IPS-18a (cell line): ENCODE measurements at regions not wholly inside any gene's neighbourhood (a gene's known extent, or its start where the extent isn't known, plus 50 kb on each side); places are given as distances from the start of the nearest gene placed in this dataset.
"Not testable (repeated sequence)": the region's sequence is repeated elsewhere in the genome, so short reads cannot be mapped to it uniquely, and the experiment has no call there.

Experiments used
- H3K27ac ChIP-seq: one replicate; pipeline ENCODE4 v1.5.1; 2013; ENCODE audit warnings: low read length
- H3K27me3 ChIP-seq: one replicate; pipeline ENCODE4 v1.6.1; 2013; ENCODE audit warnings: mild to moderate bottlenecking, low read length; ENCODE audit not compliant: control insufficient read depth, insufficient read depth
- H3K36me3 ChIP-seq: one replicate; pipeline ENCODE4 v1.6.1; 2013; ENCODE audit warnings: low read depth, low read length; ENCODE audit not compliant: control insufficient read depth
- H3K4me1 ChIP-seq: one replicate; pipeline ENCODE4 v1.6.1; 2013; ENCODE audit warnings: low read depth, low read length; ENCODE audit not compliant: control insufficient read depth
- H3K4me3 ChIP-seq: one replicate; pipeline ENCODE4 v1.5.1; 2013; ENCODE audit warnings: low read length
- H3K9ac ChIP-seq: one replicate; pipeline ENCODE4 v1.6.1; 2013; ENCODE audit warnings: mild to moderate bottlenecking, low read length, moderate library complexity
- H3K9me3 ChIP-seq: one replicate; pipeline ENCODE4 v1.6.1; 2013; ENCODE audit warnings: low read depth, low read length; ENCODE audit not compliant: control insufficient read depth

DNA sequence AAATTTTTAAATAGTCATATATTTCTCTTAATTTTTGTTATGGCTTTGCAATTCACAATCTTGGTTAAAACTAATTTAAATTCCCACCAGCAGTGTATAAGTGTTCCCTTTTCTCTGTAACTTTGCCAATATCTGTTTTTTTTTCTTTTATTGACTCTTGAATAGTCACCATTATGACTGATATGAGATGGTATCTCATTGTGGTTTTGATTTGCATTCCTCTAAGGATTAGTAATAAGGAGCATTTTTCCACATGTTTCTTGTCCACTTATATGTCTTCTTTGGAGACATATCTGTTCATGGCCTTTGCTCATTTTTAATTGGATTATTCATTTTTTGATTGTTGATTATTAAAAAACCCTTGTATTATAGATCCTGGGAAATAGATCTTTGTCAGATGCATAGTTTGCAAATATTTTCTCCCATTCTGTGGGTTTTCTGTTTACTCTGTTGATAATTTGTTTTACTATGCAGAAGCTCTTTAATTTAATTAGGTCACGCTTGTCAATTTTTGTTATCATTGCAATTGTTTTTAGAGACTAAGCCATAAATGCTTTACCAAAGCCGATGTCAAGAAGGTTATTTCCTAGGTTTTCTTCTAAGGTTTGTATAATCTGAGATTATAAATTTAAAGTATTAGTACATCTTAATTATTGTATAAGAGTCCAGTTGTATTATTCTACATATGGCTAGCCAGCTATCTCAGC, 610.9 kb downstream of the CHSY3 start:
- Histone ChIP-seq H3K27me3 (no peaks in the 10 kb centered on the region), H3K36me3 (no peaks in the 10 kb centered on the region), H3K4me1 (peaks cover 2% of the 10 kb centered on the region), H3K27ac (no peak overlapping the region), H3K9me3 (no peaks in the 10 kb centered on the region), H3K9ac (no peak overlapping the region), H3K4me3 (no peak overlapping the region)

DNA sequence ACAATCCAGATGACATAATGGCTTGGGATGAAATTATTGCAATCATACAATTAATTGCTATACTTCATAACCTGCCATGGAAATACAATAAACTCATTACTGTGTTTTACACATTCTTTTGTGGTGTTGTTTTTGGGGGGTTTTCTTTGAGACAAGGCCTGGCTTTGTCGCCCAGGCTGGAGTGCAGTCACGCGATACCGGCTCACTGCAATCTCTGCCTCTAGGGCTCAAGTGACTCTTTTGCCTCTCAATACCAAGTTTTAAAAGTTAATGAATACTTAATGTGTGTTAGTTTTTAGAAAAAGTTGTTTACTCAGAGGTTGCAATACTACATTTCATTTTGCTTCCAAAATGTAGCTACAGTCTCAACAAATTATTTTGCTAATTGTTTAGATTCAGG, 598.4 kb downstream of the CHSY3 start:
- Histone ChIP-seq H3K9ac (no peak overlapping the region), H3K27me3 (no peaks in the 10 kb centered on the region), H3K9me3 (no peaks in the 10 kb centered on the region), H3K36me3 (no peaks in the 10 kb centered on the region), H3K27ac (no peak overlapping the region), H3K4me1 (peaks cover 7% of the 10 kb centered on the region), H3K4me3 (no peak overlapping the region)

DNA sequence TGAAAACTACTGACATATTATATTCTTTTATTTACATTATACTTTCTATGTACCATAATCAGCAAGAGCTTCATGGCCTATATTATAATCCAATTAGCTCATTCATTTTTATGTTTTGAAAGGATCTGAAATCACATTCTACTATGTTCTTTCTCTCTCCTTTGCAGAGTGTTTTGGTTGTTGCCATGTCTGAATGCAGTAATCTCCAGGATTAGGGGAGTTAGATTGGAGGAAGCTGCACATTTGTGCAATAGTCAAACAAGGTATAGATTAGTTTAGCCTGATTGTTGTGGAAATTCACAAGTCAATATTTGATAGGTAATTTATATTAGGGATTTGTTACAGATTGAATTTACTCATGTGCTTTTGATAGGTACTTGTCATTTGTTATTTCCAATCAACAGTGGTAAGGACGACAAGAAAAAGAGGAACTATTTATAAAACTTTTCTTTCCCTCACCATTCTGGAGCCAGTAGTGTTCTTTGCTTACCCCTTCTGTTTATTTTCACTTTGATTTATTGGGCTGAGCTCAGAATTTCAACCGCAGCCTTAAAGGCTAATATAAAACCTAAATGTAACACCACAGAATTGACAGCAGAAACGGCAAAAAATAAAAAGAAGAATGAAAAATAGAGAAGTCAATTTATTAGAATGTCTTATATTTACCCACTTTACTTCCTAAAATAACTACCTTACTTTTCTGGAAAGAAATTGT, 597.0 kb downstream of the CHSY3 start:
- no peak overlapping the region for H3K4me3 ChIP-seq
- H3K27ac ChIP-seq = no peak overlapping the region
- H3K9me3 ChIP-seq = no peaks in the 10 kb centered on the region
- no peaks in the 10 kb centered on the region for H3K36me3 ChIP-seq
- H3K4me1 ChIP-seq = peaks cover 7% of the 10 kb centered on the region
- no peaks in the 10 kb centered on the region for H3K27me3 ChIP-seq
- no peak overlapping the region for H3K9ac ChIP-seq

DNA sequence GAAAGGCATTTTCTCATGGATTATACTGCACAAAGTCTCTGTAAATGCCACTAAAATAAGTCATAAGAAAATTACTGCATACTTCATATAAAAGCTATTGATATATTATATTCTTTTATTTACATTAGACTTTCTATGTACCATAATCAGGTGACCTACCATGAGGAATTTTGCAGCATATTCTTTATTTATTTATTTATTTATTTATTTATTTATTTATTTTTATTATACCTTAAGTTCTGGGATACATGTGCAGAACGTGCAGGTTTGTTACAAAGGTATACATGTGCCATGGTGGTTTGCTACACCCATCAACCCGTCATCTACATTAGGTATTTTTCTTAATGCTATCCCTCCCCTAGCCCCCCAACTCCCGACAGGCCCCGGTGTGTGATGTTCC, 596.2 kb downstream of the CHSY3 start:
- H3K9ac ChIP-seq, H3K4me1 ChIP-seq, H3K36me3 ChIP-seq, H3K27ac ChIP-seq, H3K9me3 ChIP-seq, H3K4me3 ChIP-seq, H3K27me3 ChIP-seq: not testable (repeated sequence)

DNA sequence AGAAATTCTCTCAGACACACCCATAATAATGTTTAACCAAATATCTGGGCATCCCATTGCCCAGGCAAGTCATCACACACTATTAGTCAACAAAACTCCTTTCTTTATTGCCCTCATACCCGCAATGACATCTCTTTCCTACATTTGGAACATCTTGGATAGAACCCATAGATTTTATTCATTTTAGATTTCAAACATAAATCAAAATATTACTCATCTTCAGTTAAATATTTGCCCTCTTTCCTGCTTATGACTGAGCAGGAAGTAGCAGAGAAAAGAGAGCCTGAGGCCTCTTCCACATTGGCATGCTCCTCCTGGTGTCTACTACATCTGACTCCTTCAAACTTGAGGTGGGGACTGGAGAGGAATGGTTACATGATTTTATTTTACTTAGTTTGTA, 592.0 kb downstream of the CHSY3 start:
- Histone ChIP-seq H3K27ac (no peak overlapping the region), H3K4me1 (no peaks in the 10 kb centered on the region), H3K4me3 (no peak overlapping the region), H3K36me3 (no peaks in the 10 kb centered on the region), H3K9me3 (no peaks in the 10 kb centered on the region), H3K9ac (no peak overlapping the region), H3K27me3 (no peaks in the 10 kb centered on the region)

DNA sequence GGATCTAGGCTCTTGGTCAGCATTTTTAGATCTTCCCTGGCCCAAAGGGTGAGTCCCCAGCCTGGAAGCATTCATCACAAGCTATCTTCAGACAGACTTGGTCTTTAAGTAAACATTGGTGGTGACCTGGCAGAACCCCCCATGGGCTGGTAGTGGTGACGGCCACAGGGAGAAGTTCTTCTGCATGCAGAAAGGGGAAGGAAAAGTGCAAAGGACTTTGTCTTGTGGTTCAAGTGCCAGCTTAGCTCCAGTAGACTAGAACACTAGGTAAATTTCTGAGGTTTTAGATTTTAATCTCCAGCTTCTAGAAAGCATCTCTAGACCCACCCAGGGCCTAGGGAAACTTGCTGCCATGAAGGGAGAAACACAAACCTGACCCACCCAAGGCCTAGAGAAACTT, 584.0 kb downstream of the CHSY3 start:
- H3K9ac ChIP-seq = no peak overlapping the region
- H3K4me1 ChIP-seq = no peaks in the 10 kb centered on the region
- no peaks in the 10 kb centered on the region for H3K9me3 ChIP-seq
- H3K36me3 ChIP-seq = no peaks in the 10 kb centered on the region
- no peak overlapping the region for H3K27ac ChIP-seq
- no peaks in the 10 kb centered on the region for H3K27me3 ChIP-seq
- H3K4me3 ChIP-seq = no peak overlapping the region

DNA sequence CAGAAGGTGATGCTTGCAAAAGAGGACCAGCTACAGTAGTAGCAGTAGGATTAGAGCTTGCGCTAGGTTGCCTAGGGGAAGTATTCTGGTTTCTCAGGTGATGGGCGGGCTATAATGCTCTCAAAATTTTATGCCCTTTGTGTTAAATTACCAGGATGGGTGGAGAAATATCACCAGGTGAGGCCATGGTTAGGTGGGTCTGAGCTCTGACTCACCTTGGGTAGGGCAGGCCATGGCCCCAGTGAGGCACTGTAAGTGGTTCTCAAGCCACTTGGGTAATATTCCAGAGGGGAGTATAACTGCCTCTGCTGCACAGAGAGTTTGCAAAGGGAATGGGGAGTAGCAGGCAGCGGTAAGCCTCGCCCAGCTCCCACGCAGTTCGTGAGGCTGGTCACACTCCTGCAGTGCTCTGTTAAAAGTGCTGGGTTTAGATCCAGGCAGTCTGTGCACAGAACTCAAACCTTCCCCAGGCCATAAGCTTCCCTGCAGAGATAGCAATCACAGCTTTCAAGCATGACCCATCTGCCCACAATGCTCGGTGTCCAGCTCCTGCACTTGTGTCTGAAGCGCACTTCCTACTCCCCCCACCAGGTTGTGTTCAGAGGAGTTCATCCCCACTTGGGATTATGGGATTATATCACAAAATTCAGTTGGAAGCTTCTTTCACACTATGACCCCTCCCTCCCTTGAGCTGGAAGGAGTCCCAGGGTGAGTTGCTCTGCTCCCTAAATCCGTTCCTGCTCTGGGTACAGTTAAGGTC, 575.0 kb downstream of the CHSY3 start:
- Histone ChIP-seq H3K36me3 (no peaks in the 10 kb centered on the region), H3K27ac (no peak overlapping the region), H3K9ac (no peak overlapping the region), H3K27me3 (no peaks in the 10 kb centered on the region), H3K4me3 (no peak overlapping the region), H3K4me1 (no peaks in the 10 kb centered on the region), H3K9me3 (no peaks in the 10 kb centered on the region)

DNA sequence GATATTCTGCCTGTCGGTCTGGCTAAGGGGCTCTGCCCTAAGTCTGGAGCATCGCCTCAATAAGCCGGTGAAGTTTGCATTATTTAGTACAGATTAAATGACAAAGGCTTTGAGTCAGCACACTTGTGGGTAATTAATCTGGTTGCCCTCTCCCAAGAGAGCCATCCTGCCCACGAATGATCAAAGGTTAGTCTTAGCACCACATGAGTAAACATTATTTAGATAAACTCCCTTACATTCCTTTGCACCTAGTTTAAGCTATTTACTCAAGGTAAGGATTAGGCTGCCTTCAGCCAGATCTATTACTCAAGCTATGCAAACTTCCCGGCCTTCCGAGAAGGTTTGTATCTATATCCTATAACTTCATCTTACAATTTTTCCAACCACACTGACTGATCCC, 572.1 kb downstream of the CHSY3 start:
- no peaks in the 10 kb centered on the region for H3K27me3 ChIP-seq

DNA sequence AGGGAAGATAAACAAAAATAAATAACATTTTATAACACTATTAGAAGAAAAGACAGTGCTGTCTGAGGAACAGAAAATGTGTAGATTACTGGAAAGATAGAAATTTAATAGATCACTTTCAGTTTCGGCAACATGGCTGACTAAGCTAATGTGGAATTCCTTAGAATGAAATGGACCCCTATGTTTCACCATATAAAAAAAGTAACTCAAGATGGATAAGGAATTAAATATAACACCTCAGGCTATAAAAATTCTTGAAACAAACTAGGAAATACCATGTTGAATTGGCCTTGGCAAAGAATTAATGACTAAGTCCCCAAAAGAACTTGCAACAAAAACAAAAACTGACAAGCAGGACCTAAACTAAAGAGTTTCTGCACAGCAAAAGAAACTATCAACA, 558.3 kb downstream of the CHSY3 start:
- no peaks in the 10 kb centered on the region for H3K36me3 ChIP-seq
- H3K9me3 ChIP-seq = no peaks in the 10 kb centered on the region
- no peak overlapping the region for H3K9ac ChIP-seq
- H3K4me3 ChIP-seq = no peak overlapping the region
- no peaks in the 10 kb centered on the region for H3K4me1 ChIP-seq
- no peak overlapping the region for H3K27ac ChIP-seq
- H3K27me3 ChIP-seq = no peaks in the 10 kb centered on the region

More for the DNA sequence above, 572.1 kb downstream of the CHSY3 start:
- H3K36me3 ChIP-seq = no peaks in the 10 kb centered on the region
- H3K4me1 ChIP-seq = no peaks in the 10 kb centered on the region
- H3K4me3 ChIP-seq = no peak overlapping the region
- H3K9ac ChIP-seq = no peak overlapping the region
- no peaks in the 10 kb centered on the region for H3K9me3 ChIP-seq
- no peak overlapping the region for H3K27ac ChIP-seq

DNA sequence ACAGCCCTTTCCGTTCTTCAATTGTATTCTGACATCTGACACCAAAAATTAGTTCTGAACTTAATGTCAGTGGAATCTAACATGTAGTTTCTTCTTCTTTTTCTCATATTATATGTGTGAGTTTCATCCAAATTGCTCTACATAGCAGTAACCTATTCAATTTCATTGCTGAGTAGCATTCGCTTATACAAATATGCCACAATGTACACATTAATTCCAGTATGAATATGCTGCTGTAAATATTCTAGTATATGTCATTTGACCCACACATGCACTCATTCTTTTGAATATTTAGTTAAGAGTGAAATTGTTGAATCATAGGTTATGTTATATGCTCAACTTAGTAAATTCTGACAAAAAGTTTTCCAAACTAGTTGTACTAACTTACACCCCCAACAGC, 550.9 kb downstream of the CHSY3 start:
- Histone ChIP-seq H3K9ac (no peak overlapping the region), H3K4me3 (no peak overlapping the region), H3K9me3 (peaks cover 4% of the 10 kb centered on the region), H3K27me3 (no peaks in the 10 kb centered on the region), H3K27ac (no peak overlapping the region), H3K36me3 (no peaks in the 10 kb centered on the region), H3K4me1 (no peaks in the 10 kb centered on the region)

DNA sequence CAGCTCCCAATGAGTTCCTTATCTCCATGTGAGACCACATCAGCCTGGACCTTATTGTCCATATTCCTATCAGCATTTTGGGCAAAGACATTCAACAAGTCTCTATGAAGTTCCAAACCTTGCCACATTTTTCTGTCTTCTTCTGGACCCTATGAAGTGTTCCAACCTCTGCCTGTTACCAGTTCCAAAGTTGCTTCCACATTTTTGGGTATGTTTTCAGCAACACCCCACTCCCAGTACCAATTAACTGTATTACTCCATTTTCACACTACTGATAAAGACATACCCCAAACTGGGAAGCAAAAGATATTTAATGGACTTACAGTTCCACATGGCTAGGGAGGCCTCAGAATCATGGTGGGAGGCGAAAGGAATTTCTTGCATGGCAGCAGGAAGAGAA, 548.5 kb downstream of the CHSY3 start:
- H3K27me3 ChIP-seq = no peaks in the 10 kb centered on the region
- no peak overlapping the region for H3K27ac ChIP-seq
- no peak overlapping the region for H3K4me3 ChIP-seq
- no peaks in the 10 kb centered on the region for H3K36me3 ChIP-seq
- H3K4me1 ChIP-seq = no peaks in the 10 kb centered on the region
- no peak overlapping the region for H3K9ac ChIP-seq
- peaks cover 4% of the 10 kb centered on the region for H3K9me3 ChIP-seq
